GM19328 (cell line): ENCODE measurements at regions not wholly inside any gene's neighbourhood (a gene's known extent, or its start where the extent isn't known, plus 50 kb on each side); places are given as distances from the start of the nearest gene placed in this dataset.
"Not testable (repeated sequence)": the region's sequence is repeated elsewhere in the genome, so short reads cannot be mapped to it uniquely, and the experiment has no call there.

Experiments
- ATAC-seq: cut with Tn5 transposase; IDR thresholded peaks from one replicate; pipeline ENCODE4 v1.9.1; 2021; ENCODE audit warnings: mild to moderate bottlenecking, moderate library complexity; ENCODE audit not compliant: unreplicated experiment

GRCh38 chr11:82539669-82540068, 194.0 kb downstream of the FAM181B start:
- ATAC-seq: no peak

- no peak for ATAC-seq
Measured at GRCh38 chr11:82536706-82537105, 197.0 kb downstream of the FAM181B start.

GRCh38 chr11:82533628-82534327, 199.9 kb downstream of the FAM181B start:
- no peak for ATAC-seq

- ATAC-seq: no peak
Measured at GRCh38 chr11:82529936-82530335, 203.7 kb downstream of the FAM181B start.

GRCh38 chr11:82527081-82527584, 206.5 kb downstream of the FAM181B start:
- no peak for ATAC-seq

GRCh38 chr11:82523141-82523540, 210.5 kb downstream of the FAM181B start:
- ATAC-seq: no peak

GRCh38 chr11:82521427-82521826, 212.2 kb downstream of the FAM181B start:
- ATAC-seq: no peak

GRCh38 chr11:82507288-82507687, 226.4 kb downstream of the FAM181B start:
- ATAC-seq: no peak

GRCh38 chr11:82505379-82505778, 228.3 kb downstream of the FAM181B start:
- no peak for ATAC-seq

- ATAC-seq: not testable (repeated sequence)
Measured at GRCh38 chr11:82501174-82501573, 232.5 kb downstream of the FAM181B start.

GRCh38 chr11:82494988-82495432, 238.7 kb downstream of the FAM181B start:
- ATAC-seq: peak; percentile 65

- no peak for ATAC-seq
Measured at GRCh38 chr11:82474876-82475275, 258.8 kb downstream of the FAM181B start.

GRCh38 chr11:82465481-82465880, 268.2 kb downstream of the FAM181B start:
- ATAC-seq: no peak

- ATAC-seq: no peak
Measured at GRCh38 chr11:82462608-82463242, 270.9 kb downstream of the FAM181B start.

GRCh38 chr11:82458761-82459160, 274.9 kb downstream of the FAM181B start:
- ATAC-seq: no peak

GRCh38 chr11:82458147-82458546, 275.5 kb downstream of the FAM181B start:
- no peak for ATAC-seq

GRCh38 chr11:82450996-82451395, 282.7 kb downstream of the FAM181B start:
- ATAC-seq: no peak

- no peak for ATAC-seq
Measured at GRCh38 chr11:82406611-82407010, 327.1 kb downstream of the FAM181B start.

- no peak for ATAC-seq
Measured at GRCh38 chr11:82405421-82405820, 328.2 kb downstream of the FAM181B start.

GRCh38 chr11:82404981-82405380, 328.7 kb downstream of the FAM181B start:
- ATAC-seq: no peak

- no peak for ATAC-seq
Measured at GRCh38 chr11:82403640-82404305, 329.9 kb downstream of the FAM181B start.

GRCh38 chr11:82398300-82398815, 335.3 kb downstream of the FAM181B start:
- ATAC-seq: no peak
